ENCODE measurements at regions not wholly inside any gene's neighbourhood (a gene's known extent, or its start where the extent isn't known, plus 50 kb on each side); places are given as distances from the start of the nearest gene placed in this dataset.

- TF ChIP-seq CTCF (optimal IDR thresholded peaks at IDR 0.05 in 1 of 3, IDR thresholded peaks at IDR 0.05 in 1 of 3, conservative IDR thresholded peaks at IDR 0.05 in 1 of 3; ENCODE audit: extremely low read depth in 1 of 3, insufficient read depth in 2 of 3, low read length in 3 of 3) (no peak), EZH2 (IDR thresholded peaks at IDR 0.05; ENCODE audit: low read length) (no peak)
These were observed 226.1 kb downstream of the VAPA start for GRCh38 chr18:10139783-10140410.

Data from keratinocyte (primary cell).